GM23248 (cell line): ENCODE measurements at regions not wholly inside any gene's neighbourhood (a gene's known extent, or its start where the extent isn't known, plus 50 kb on each side); places are given as distances from the start of the nearest gene placed in this dataset.

Experiments used
- DNase-seq: peaks from one replicate; pipeline ENCODE4 v3.0.0-alpha.2; 2015
- H2AFZ ChIP-seq: fragments of 200-600 bp; sonication (generic); 2 replicates; pipeline ENCODE4 v1.6.1; 2016; ENCODE audit warnings: antibody characterized with exemption
- H3F3A ChIP-seq: fragments of 200-600 bp; sonication (generic); 2 replicates; pipeline ENCODE4 v1.6.1; 2016; ENCODE audit warnings: mild to moderate bottlenecking, antibody characterized with exemption, mixed run types; ENCODE audit not compliant: insufficient read depth
- H3K27ac ChIP-seq: fragments of 200-600 bp; sonication (generic); 2 replicates; pipeline ENCODE4 v1.5.1; 2016; ENCODE audit warnings: mild to moderate bottlenecking
- H3K27me3 ChIP-seq: fragments of 200-600 bp; sonication (generic); replicated peaks from 2 replicates; pipeline ENCODE4 v1.6.1; 2016; ENCODE audit warnings: mild to moderate bottlenecking; ENCODE audit not compliant: insufficient read depth
- H3K36me3 ChIP-seq: fragments of 200-600 bp; sonication (generic); 2 replicates; pipeline ENCODE4 v1.6.1; 2016; ENCODE audit warnings: low read depth, mild to moderate bottlenecking
- H3K4me1 ChIP-seq: fragments of 200-600 bp; sonication (generic); 2 replicates; pipeline ENCODE4 v1.6.1; 2016; ENCODE audit warnings: mild to moderate bottlenecking; ENCODE audit not compliant: insufficient read depth
- H3K4me2 ChIP-seq: fragments of 200-600 bp; sonication (generic); one replicate; pipeline ENCODE4 v1.6.1; 2016; ENCODE audit warnings: mild to moderate bottlenecking; ENCODE audit not compliant: unreplicated experiment
- H3K4me3 ChIP-seq: fragments of 200-600 bp; sonication (generic); 2 replicates; pipeline ENCODE4 v1.5.1; 2016; ENCODE audit warnings: mild to moderate bottlenecking
- H3K79me2 ChIP-seq: fragments of 200-600 bp; sonication (generic); 2 replicates; pipeline ENCODE4 v1.6.1; 2016; ENCODE audit warnings: mild to moderate bottlenecking; ENCODE audit not compliant: insufficient read depth
- H3K9ac ChIP-seq: fragments of 200-600 bp; sonication (generic); 2 replicates; pipeline ENCODE4 v1.6.1; 2016; ENCODE audit warnings: mild to moderate bottlenecking
- H3K9me2 ChIP-seq: fragments of 200-600 bp; sonication (generic); 2 replicates; pipeline ENCODE4 v1.6.1; 2016; ENCODE audit warnings: mixed run types, mild to moderate bottlenecking, moderate library complexity; ENCODE audit not compliant: insufficient read depth
- H3K9me3 ChIP-seq: fragments of 200-600 bp; sonication (generic); one replicate; pipeline ENCODE4 v1.6.1; 2017; ENCODE audit warnings: low read depth
- H4K20me1 ChIP-seq: fragments of 200-600 bp; sonication (generic); 2 replicates; pipeline ENCODE4 v1.6.0; 2016; ENCODE audit not compliant: insufficient read depth
- EZH2 ChIP-seq: fragments of 200-600 bp; sonication (generic); IDR thresholded peaks from 2 replicates; pipeline ENCODE4 v1.6.1; 2018; ENCODE audit warnings: antibody characterized with exemption, mild to moderate bottlenecking; ENCODE audit not compliant: insufficient read depth, poor library complexity, severe bottlenecking
- EZH2phosphoT487 ChIP-seq: fragments of 200-600 bp; sonication (generic); IDR thresholded peaks from 2 replicates; pipeline ENCODE4 v1.6.1; 2018; ENCODE audit warnings: antibody characterized with exemption, moderate library complexity, mild to moderate bottlenecking, low read depth; ENCODE audit not compliant: insufficient read depth
- WGBS, 2 experiments: methylation state at CpG; one replicate each; pipeline ENCODE4 v1.1.6; 2015 to 2017; ENCODE audit warnings: low lambda C conversion rate in 2 of 2, low coverage in 1 of 2; ENCODE audit errors: missing lambda C conversion rate in 2 of 2; 5-methylcytosine and 5-hydroxymethylcytosine counted together
- in situ Hi-C: fragments of 300-500 bp; cut with MboI; formaldehyde crosslinking; loops from 2 replicates; pipeline ENCODE4 v1.15.0; 2020

- DNase-seq: no peak
- Histone ChIP-seq H3F3A (no peaks in the 10 kb centered on the region), H2AFZ (no peak overlapping the region), H3K4me1 (no peaks in the 10 kb centered on the region), H3K9ac (no peak overlapping the region), H3K27me3 (no peaks in the 10 kb centered on the region), H3K27ac (no peak overlapping the region), H3K9me3 (no peaks in the 10 kb centered on the region), H3K36me3 (no peaks in the 10 kb centered on the region), H4K20me1 (no peaks in the 10 kb centered on the region), H3K4me2 (no peak overlapping the region), H3K9me2 (no peaks in the 10 kb centered on the region), H3K4me3 (no peak overlapping the region), H3K79me2 (no peaks in the 10 kb centered on the region)
- WGBS, 2 experiments: 61 to 74% methylated on average over 1 of the region's 1 CpG
- TF ChIP-seq EZH2phosphoT487: no peak
- TF ChIP-seq EZH2: no peak
- in situ Hi-C loops: no loop called here
Observed at GRCh38 chr11:80838153-80838552, 1397.3 kb upstream of the TENM4 start.

- Histone ChIP-seq H3K9me2 (no peaks in the 10 kb centered on the region), H3K4me3 (no peak overlapping the region), H3F3A (no peaks in the 10 kb centered on the region), H3K36me3 (no peaks in the 10 kb centered on the region), H3K9ac (no peak overlapping the region), H4K20me1 (no peaks in the 10 kb centered on the region), H3K4me2 (no peak overlapping the region), H3K4me1 (no peaks in the 10 kb centered on the region), H3K79me2 (no peaks in the 10 kb centered on the region), H3K27me3 (no peaks in the 10 kb centered on the region), H2AFZ (no peak overlapping the region), H3K27ac (no peak overlapping the region), H3K9me3 (no peaks in the 10 kb centered on the region)
- no peak for DNase-seq
- 50 to 57% methylated on average over 1 of the region's 1 CpG for WGBS, 2 experiments
- TF ChIP-seq EZH2phosphoT487 (no peak), EZH2 (no peak)
- in situ Hi-C loops: no loop called here
Observed at GRCh38 chr11:80837051-80837450, 1396.2 kb upstream of the TENM4 start.

DNA sequence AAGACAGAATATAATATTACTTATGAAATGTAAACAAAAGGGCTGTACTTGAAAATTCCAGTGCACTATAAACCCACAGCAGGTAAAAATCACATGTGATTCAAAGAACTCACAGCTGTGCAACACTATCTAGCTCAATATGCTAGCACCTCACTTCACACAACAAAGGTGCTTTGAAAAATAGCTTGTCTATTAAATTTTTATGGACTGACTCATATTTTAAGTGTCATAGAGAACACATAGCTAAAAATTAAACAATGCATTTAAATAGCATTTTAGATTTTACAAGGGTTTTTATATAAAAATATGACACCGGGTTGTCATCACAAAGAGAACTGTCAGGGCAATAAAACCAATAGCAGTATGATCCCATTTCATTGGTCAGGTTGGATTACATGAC lies 1390.5 kb upstream of the TENM4 start:
- Histone ChIP-seq H3F3A (no peaks in the 10 kb centered on the region), H3K4me1 (no peaks in the 10 kb centered on the region), H3K36me3 (no peaks in the 10 kb centered on the region), H3K27ac (no peak overlapping the region), H3K4me2 (no peak overlapping the region), H3K4me3 (no peak overlapping the region), H3K9me3 (no peaks in the 10 kb centered on the region), H4K20me1 (no peaks in the 10 kb centered on the region), H3K27me3 (0 out of 2 replicates have a peak, but pooled peaks cover 4% of the 10 kb centered on the region), H3K9me2 (no peaks in the 10 kb centered on the region), H3K9ac (no peak overlapping the region), H3K79me2 (no peaks in the 10 kb centered on the region), H2AFZ (no peak overlapping the region)
- in situ Hi-C loops: no loop called here
- DNase-seq: no peak
- no peak for TF ChIP-seq EZH2
- WGBS, 2 experiments: 46 to 63% methylated on average over 1 of the region's 1 CpG

- Histone ChIP-seq H3K9ac (no peak overlapping the region), H3K4me2 (no peak overlapping the region), H3K9me3 (no peaks in the 10 kb centered on the region), H3K27ac (no peak overlapping the region), H3K36me3 (no peaks in the 10 kb centered on the region), H3K4me3 (no peak overlapping the region), H3K9me2 (no peaks in the 10 kb centered on the region), H3K27me3 (0 out of 2 replicates have a peak, but pooled peaks cover 4% of the 10 kb centered on the region), H3K79me2 (no peaks in the 10 kb centered on the region), H3F3A (no peaks in the 10 kb centered on the region), H2AFZ (no peak overlapping the region), H4K20me1 (no peaks in the 10 kb centered on the region), H3K4me1 (no peaks in the 10 kb centered on the region)
- in situ Hi-C loops: no loop called here
- TF ChIP-seq EZH2phosphoT487 (no peak), EZH2 (no peak)
- 22 to 23% methylated on average over 3 of the region's 3 CpGs for WGBS, 2 experiments
- DNase-seq: no peak
Observed at GRCh38 chr11:80827781-80828180, 1387.0 kb upstream of the TENM4 start.

DNA sequence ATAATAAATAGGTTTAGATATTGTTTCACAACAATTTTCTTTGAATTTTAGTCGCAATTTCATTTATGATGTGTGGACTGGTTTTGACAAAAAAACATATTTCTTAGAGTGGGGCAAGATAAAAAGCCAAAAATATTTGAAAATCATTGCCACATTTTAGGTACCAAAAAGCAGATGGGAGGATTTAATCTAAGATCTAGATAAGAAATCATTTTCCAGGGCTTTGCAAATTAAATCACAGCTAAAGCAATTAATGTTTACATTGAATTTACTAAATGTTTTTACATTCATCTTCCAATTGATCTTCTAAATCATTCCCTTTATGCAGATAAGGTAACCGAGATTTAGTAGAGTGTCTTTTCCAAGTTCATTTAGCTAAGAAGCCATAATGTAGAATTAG lies 1386.0 kb upstream of the TENM4 start:
- H3K9me3 ChIP-seq: no peaks in the 10 kb centered on the region
- no peaks in the 10 kb centered on the region for H3K36me3 ChIP-seq
- no peak overlapping the region for H3K27ac ChIP-seq
- in situ Hi-C loops: no loop called here
- H3F3A ChIP-seq: no peaks in the 10 kb centered on the region
- no peaks in the 10 kb centered on the region for H3K79me2 ChIP-seq
- no peak overlapping the region for H3K4me2 ChIP-seq
- H3K9me2 ChIP-seq: no peaks in the 10 kb centered on the region
- 0 out of 2 replicates have a peak, but pooled peaks cover 4% of the 10 kb centered on the region for H3K27me3 ChIP-seq
- DNase-seq: no peak
- no peaks in the 10 kb centered on the region for H4K20me1 ChIP-seq
- no peak for TF ChIP-seq EZH2phosphoT487
- TF ChIP-seq EZH2: no peak
- WGBS, 2 experiments: 36 to 38% methylated on average over 2 of the region's 2 CpGs
- H3K9ac ChIP-seq: no peak overlapping the region
- H3K4me1 ChIP-seq: no peaks in the 10 kb centered on the region
- no peak overlapping the region for H3K4me3 ChIP-seq
- no peak overlapping the region for H2AFZ ChIP-seq
